ENCODE measurements at regions not wholly inside any gene's neighbourhood (a gene's known extent, or its start where the extent isn't known, plus 50 kb on each side); places are given as distances from the start of the nearest gene placed in this dataset.
A peak's percentile ranks its signal among the peaks of the same experiment; 100 is the strongest.

DNA sequence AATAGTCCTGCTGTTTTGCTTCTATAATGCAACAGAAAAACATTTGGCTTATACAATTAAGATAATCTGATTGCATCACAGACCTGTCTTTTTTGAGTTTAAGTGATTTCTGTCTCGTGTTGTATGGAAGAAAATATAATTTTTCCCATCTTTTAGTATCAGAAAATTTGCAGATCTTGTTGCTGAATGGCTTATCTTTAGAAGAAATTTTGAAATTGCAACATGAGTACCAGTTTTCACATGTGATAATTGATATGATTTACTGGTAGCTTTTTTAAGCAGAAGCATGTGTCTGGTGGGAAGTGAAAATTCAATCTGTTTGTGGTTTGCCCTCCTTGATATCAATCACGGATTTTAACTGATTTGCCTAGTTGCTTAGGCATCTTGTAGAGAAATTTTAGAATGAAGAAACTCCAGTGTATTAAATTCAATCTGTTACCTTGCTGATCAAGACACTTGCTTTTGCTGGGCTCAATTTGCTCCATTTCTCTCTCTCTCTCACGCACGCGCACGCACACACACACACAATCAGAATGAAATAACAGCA, 89.8 kb upstream of the MYCBP2 start:
- H3K4me3 Mint-ChIP-seq = no peak overlapping the region
- H3K36me3 Mint-ChIP-seq = no peaks in the 10 kb centered on the region
- H3K9me3 Mint-ChIP-seq = peaks cover 0 to 6% (median 0%) of the 10 kb centered on the region in 9 donors
- ATAC-seq = no peak
- no peak for DNase-seq
- POLR2A ChIA-PET = no interaction called here
- peaks cover 0 to 1% (median 0%) of the 10 kb centered on the region in 5 donors for H3K27me3 Mint-ChIP-seq
- H3K4me1 Mint-ChIP-seq = peaks cover 0 to 23% (median 4%) of the 10 kb centered on the region in 4 donors
- no peak overlapping the region for H3K27ac Mint-ChIP-seq

GRCh38 chr13:77415253-77416071, 88.6 kb upstream of the MYCBP2 start:
- Mint-ChIP-seq H3K4me1 (peaks cover 0 to 23% (median 4%) of the 10 kb centered on the region in 4 donors), H3K27ac (peak overlapping the region in 2 of 10 donors; percentile 25 to 77), H3K36me3 (no peaks in the 10 kb centered on the region), H3K27me3 (peaks cover 0 to 1% (median 0%) of the 10 kb centered on the region in 5 donors), H3K4me3 (no peak overlapping the region), H3K9me3 (peaks cover 0 to 6% (median 0%) of the 10 kb centered on the region in 9 donors)
- ATAC-seq (no peak), DNase-seq (no peak)
- POLR2A ChIA-PET = no interaction called here

GRCh38 chr13:77412860-77413259, 86.0 kb upstream of the MYCBP2 start:
- H3K27me3 Mint-ChIP-seq = peaks cover 0 to 1% (median 0%) of the 10 kb centered on the region in 5 donors
- no peaks in the 10 kb centered on the region for H3K36me3 Mint-ChIP-seq
- H3K9me3 Mint-ChIP-seq = no peaks in the 10 kb centered on the region
- no peak overlapping the region for H3K4me3 Mint-ChIP-seq
- H3K27ac Mint-ChIP-seq = no peak overlapping the region
- POLR2A ChIA-PET = no interaction called here
- ATAC-seq = no peak
- peaks cover 0 to 23% (median 4%) of the 10 kb centered on the region in 4 donors for H3K4me1 Mint-ChIP-seq
- DNase-seq = no peak

- ATAC-seq (no peak), DNase-seq (no peak)
- no peaks in the 10 kb centered on the region for H3K9me3 Mint-ChIP-seq
- no peaks in the 10 kb centered on the region for H3K36me3 Mint-ChIP-seq
- H3K27me3 Mint-ChIP-seq = peaks cover 0 to 1% (median 0%) of the 10 kb centered on the region in 5 donors
- POLR2A ChIA-PET = no interaction called here
- no peak overlapping the region for H3K4me3 Mint-ChIP-seq
- H3K27ac Mint-ChIP-seq = no peak overlapping the region
- peaks cover 0 to 23% (median 4%) of the 10 kb centered on the region in 4 donors for H3K4me1 Mint-ChIP-seq
Observed at GRCh38 chr13:77412116-77412635, 85.3 kb upstream of the MYCBP2 start.

- Mint-ChIP-seq H3K27me3 (no peaks in the 10 kb centered on the region), H3K36me3 (no peaks in the 10 kb centered on the region), H3K9me3 (no peaks in the 10 kb centered on the region), H3K4me3 (no peak overlapping the region), H3K4me1 (no peaks in the 10 kb centered on the region), H3K27ac (no peak overlapping the region)
- ATAC-seq (no peak), DNase-seq (no peak)
- POLR2A ChIA-PET = no interaction called here
Observed at GRCh38 chr13:77409412-77409811, 82.5 kb upstream of the MYCBP2 start.

DNA sequence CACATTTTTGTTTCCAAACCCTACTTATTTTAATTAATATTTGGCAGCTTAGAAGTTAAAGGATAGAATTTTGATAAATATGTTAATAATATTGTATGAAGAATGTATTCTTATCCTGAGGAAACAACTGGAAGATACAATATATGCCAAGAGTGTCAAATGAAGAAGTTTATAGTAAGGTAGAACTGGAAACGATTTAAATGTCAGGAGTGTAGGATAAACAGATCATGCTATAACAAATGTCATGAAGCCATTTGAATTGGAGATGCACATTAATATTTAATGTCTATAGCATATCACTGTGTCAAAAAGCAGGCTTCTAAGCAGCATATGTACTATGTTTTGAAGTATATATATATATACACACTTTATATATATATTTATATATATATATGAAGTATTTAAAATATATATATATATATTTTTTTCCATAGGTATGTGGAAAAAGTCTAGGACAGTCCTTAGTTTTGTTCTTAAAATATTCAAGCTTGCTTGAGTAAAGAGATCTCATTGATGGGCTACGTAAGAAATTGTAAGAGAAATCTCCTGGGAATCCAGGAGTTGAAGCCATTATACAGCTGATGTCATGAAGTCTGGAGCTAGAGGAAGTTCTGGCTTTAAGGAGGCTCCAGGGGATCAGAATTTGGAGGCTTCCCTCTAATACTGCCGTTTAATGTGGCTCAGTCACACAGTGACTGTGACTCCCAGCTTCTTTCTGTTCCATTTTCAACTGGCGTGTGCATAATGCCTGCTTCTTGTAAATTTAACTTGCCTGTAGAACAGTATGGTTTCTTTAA, 79.9 kb upstream of the MYCBP2 start:
- no peaks in the 10 kb centered on the region for H3K9me3 Mint-ChIP-seq
- no peaks in the 10 kb centered on the region for H3K36me3 Mint-ChIP-seq
- no peaks in the 10 kb centered on the region for H3K27me3 Mint-ChIP-seq
- ATAC-seq = no peak
- POLR2A ChIA-PET = no interaction called here
- DNase-seq = no peak
- H3K27ac Mint-ChIP-seq = peak overlapping the region in 1 of 10 donors; percentile 45
- H3K4me3 Mint-ChIP-seq = no peak overlapping the region
- no peaks in the 10 kb centered on the region for H3K4me1 Mint-ChIP-seq

GRCh38 chr13:77398825-77399620, 72.1 kb upstream of the MYCBP2 start:
- Mint-ChIP-seq H3K27me3 (peaks cover 0 to 2% (median 0%) of the 10 kb centered on the region in 5 donors), H3K36me3 (no peaks in the 10 kb centered on the region), H3K4me3 (no peak overlapping the region), H3K4me1 (peaks cover 0 to 3% (median under 1%) of the 10 kb centered on the region in 4 donors), H3K27ac (no peak overlapping the region), H3K9me3 (no peaks in the 10 kb centered on the region)
- DNase-seq = no peak
- POLR2A ChIA-PET = no interaction called here
- no peak for ATAC-seq

DNA sequence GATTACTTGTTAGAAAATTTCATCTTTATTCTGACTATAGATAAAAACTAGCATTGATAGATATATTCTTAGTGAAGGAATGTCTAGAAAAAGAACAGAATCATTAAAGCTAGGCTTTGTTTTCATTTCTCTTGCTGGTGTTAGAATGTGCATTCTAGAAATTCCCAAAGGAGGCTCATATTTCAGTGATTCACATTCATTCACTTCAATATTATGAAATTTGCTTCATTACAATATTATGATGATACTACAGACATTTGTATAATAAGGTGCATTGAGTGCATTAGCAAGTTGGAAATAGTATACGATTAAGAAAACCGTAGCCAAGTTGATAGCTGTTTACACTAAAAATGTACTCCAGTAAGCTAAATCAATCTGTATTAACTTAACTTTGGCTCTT, 70.7 kb upstream of the MYCBP2 start:
- Mint-ChIP-seq H3K36me3 (peaks cover 0 to 3% (median 0%) of the 10 kb centered on the region in 3 donors), H3K27ac (no peak overlapping the region), H3K27me3 (peaks cover 0 to 2% (median 0%) of the 10 kb centered on the region in 5 donors), H3K4me1 (peaks cover 6 to 12% (median 11%) of the 10 kb centered on the region in 4 donors), H3K9me3 (no peaks in the 10 kb centered on the region), H3K4me3 (no peak overlapping the region)
- DNase-seq (no peak), ATAC-seq (no peak)
- POLR2A ChIA-PET = no interaction called here

DNA sequence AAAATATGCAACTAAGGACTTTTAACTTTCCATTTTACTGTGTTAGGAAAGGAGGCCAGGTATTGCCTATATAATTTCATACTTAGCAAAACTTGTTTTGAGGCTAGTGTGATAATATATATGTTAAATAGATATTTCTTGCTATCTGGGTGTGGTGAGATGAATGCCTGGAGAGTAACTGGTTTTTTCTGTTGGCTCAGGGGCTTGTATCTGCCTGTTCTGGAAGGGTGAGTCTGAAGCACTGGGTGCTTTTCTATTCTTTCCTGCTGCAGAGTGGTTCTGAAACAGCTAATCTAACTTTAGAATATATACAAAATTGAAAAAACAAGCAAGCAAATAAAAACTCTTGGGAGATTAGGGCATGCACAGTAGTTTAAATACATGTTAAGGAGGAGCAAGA, 64.6 kb upstream of the MYCBP2 start:
- H3K9me3 Mint-ChIP-seq = no peaks in the 10 kb centered on the region
- POLR2A ChIA-PET = no interaction called here
- H3K4me3 Mint-ChIP-seq = peak overlapping the region in 1 of 10 donors; percentile 8
- H3K27ac Mint-ChIP-seq = no peak overlapping the region
- H3K27me3 Mint-ChIP-seq = no peaks in the 10 kb centered on the region
- DNase-seq (no peak), ATAC-seq (no peak)
- H3K4me1 Mint-ChIP-seq = peaks cover 8 to 18% (median 12%) of the 10 kb centered on the region in 4 donors
- peaks cover 0 to 3% (median 0%) of the 10 kb centered on the region in 3 donors for H3K36me3 Mint-ChIP-seq

DNA sequence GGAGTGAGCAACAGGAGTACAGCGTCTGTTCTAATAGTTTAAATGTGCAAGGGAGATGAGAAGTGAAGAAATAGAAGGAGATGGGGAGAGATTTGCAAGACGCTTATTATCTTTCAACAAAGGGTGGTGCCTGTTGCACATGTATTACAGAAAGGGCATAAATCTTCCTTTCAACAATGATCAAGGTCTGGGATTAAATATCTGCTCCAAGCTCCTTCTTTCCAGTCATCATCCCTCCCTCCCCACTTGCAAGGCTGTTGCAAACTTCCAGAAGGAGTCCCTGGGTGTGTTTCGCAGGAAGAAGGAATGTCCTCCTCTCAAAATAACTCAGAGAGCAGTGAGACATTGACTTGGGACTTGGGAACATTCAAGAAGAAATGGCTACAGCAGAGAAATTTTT, 63.5 kb upstream of the MYCBP2 start:
- ATAC-seq = no peak
- no peak overlapping the region for H3K4me3 Mint-ChIP-seq
- peaks cover 8 to 18% (median 12%) of the 10 kb centered on the region in 4 donors for H3K4me1 Mint-ChIP-seq
- no peak for DNase-seq
- peaks cover 0 to 7% (median 0%) of the 10 kb centered on the region in 9 donors for H3K9me3 Mint-ChIP-seq
- no peak overlapping the region for H3K27ac Mint-ChIP-seq
- H3K27me3 Mint-ChIP-seq = no peaks in the 10 kb centered on the region
- POLR2A ChIA-PET = no interaction called here
- peaks cover 0 to 10% (median 2%) of the 10 kb centered on the region in 3 donors for H3K36me3 Mint-ChIP-seq

GRCh38 chr13:77389625-77390000, 62.7 kb upstream of the MYCBP2 start:
- peaks cover 8 to 18% (median 12%) of the 10 kb centered on the region in 4 donors for H3K4me1 Mint-ChIP-seq
- H3K9me3 Mint-ChIP-seq = peaks cover 0 to 9% (median 0%) of the 10 kb centered on the region in 9 donors
- peaks cover 0 to 10% (median 4%) of the 10 kb centered on the region in 3 donors for H3K36me3 Mint-ChIP-seq
- no peak for ATAC-seq
- POLR2A ChIA-PET = no interaction called here
- no peak overlapping the region for H3K27ac Mint-ChIP-seq
- no peaks in the 10 kb centered on the region for H3K27me3 Mint-ChIP-seq
- no peak for DNase-seq
- no peak overlapping the region for H3K4me3 Mint-ChIP-seq

DNA sequence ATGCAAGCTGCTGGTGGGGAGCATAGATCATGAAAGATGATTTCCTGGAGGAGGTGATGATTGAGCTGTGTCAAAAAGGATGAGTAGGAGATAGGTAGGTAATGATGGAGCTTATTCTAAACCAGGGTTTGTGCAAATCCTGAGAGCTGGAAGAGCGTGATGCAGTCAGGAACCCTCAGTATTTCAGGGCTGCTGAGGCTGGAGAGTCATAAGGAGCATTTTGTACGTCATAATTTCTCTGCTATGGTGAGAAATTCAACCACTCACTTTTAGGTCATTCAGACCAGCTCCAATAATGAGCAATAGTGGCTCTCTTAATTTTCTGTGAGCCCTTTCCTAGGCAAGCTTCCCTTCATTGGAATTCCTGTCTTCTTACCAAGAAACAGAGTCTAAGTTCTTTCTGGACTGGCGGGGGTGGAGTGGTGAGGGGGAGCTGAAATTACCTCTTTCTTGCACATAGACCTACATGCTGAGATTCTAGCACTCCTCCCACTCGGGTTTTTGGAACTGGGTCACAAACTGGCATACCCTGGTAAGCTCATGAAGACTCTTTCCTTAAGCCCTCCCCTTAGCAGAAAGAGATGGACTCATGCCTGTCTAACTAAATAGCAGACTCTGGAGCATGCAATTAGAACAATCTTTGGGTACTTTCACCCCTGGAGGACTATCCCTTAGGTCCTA, 62.2 kb upstream of the MYCBP2 start:
- Mint-ChIP-seq H3K27me3 (no peaks in the 10 kb centered on the region), H3K27ac (peak overlapping the region in 1 of 10 donors; percentile 1), H3K9me3 (peaks cover 0 to 9% (median 0%) of the 10 kb centered on the region in 9 donors), H3K4me1 (peaks cover 8 to 18% (median 11%) of the 10 kb centered on the region in 4 donors), H3K36me3 (peaks cover 0 to 10% (median 4%) of the 10 kb centered on the region in 3 donors), H3K4me3 (no peak overlapping the region)
- POLR2A ChIA-PET = no interaction called here
- DNase-seq (no peak), ATAC-seq (no peak)

Data from naive thymus-derived CD8-positive, alpha-beta T cell (primary cell).